ENCODE measurements at regions not wholly inside any gene's neighbourhood (a gene's known extent, or its start where the extent isn't known, plus 50 kb on each side); places are given as distances from the start of the nearest gene placed in this dataset.

- Histone ChIP-seq H3K27ac (ENCODE audit: low read depth, low read length, poor library complexity, severe bottlenecking) (no peak overlapping the region), H3K4me1 (ENCODE audit: insufficient read depth, low read length, poor library complexity, severe bottlenecking) (no peaks in the 10 kb centered on the region), H3K4me3 (ENCODE audit: low read depth, low read length, poor library complexity, severe bottlenecking) (no peak overlapping the region), H3K27me3 (replicated peaks; ENCODE audit: insufficient read depth, low read depth, low read length, poor library complexity) (peaks cover 5% of the 10 kb centered on the region), H3K9me3 (ENCODE audit: low read depth, low read length, poor library complexity, severe bottlenecking) (no peaks in the 10 kb centered on the region), H3K36me3 (ENCODE audit: insufficient read depth, low read length, poor library complexity, severe bottlenecking) (no peaks in the 10 kb centered on the region)
- no peak for DNase-seq (ENCODE audit: low spot score)
- ChIA-PET CTCF (no interaction called here), POLR2A (ENCODE audit: low non-redundant PET) (no interaction called here)
- TF ChIP-seq CTCF (conservative IDR thresholded peaks at IDR 0.05; ENCODE audit: low read depth, low read length), result no peak
- TF ChIP-seq EZH2 (IDR thresholded peaks at IDR 0.05; ENCODE audit: borderline replicate concordance, low read depth, low read length, poor library complexity, severe bottlenecking), result no peak
- intact Hi-C loops (cut with micrococcal nuclease; ENCODE audit: unreplicated experiment), result no loop called here
- no TSS peak for BruUV-seq (replicated peaks)
Observed at GRCh38 chr16:76835779-76836300, 355.1 kb upstream of the MON1B start.

DNA sequence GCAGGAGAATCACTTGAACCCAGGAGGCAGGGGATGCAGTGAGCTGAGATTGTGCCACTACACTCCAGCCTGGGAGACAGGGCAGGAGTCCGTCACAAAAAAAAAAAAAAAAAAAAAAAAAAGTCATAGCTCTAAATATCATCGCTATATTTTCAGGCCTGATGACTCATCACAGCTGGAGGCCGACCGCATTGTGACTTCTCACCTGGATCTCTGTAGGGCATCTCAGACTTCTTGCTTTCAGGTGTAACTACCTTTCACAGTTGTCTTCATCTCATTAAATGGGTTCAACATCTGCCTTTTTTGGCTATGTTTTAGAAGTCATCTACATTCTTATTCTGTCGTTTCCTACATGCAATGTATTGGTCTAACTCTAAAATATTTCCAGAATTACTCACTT, 353.1 kb upstream of the MON1B start:
- ChIA-PET POLR2A (ENCODE audit: low non-redundant PET) (no interaction called here), CTCF (no interaction called here)
- BruUV-seq (replicated peaks), result no TSS peak
- Histone ChIP-seq H3K27ac (ENCODE audit: low read depth, low read length, poor library complexity, severe bottlenecking) (no peak overlapping the region), H3K9me3 (ENCODE audit: low read depth, low read length, poor library complexity, severe bottlenecking) (no peaks in the 10 kb centered on the region), H3K4me1 (ENCODE audit: insufficient read depth, low read length, poor library complexity, severe bottlenecking) (no peaks in the 10 kb centered on the region), H3K27me3 (replicated peaks; ENCODE audit: insufficient read depth, low read depth, low read length, poor library complexity) (peaks cover 5% of the 10 kb centered on the region), H3K36me3 (ENCODE audit: insufficient read depth, low read length, poor library complexity, severe bottlenecking) (no peaks in the 10 kb centered on the region), H3K4me3 (ENCODE audit: low read depth, low read length, poor library complexity, severe bottlenecking) (no peak overlapping the region)
- TF ChIP-seq EZH2 (IDR thresholded peaks at IDR 0.05; ENCODE audit: borderline replicate concordance, low read depth, low read length, poor library complexity, severe bottlenecking) (no peak), CTCF (conservative IDR thresholded peaks at IDR 0.05; ENCODE audit: low read depth, low read length) (no peak)
- DNase-seq (ENCODE audit: low spot score), result no peak
- intact Hi-C loops (cut with micrococcal nuclease; ENCODE audit: unreplicated experiment), result no loop called here

DNA sequence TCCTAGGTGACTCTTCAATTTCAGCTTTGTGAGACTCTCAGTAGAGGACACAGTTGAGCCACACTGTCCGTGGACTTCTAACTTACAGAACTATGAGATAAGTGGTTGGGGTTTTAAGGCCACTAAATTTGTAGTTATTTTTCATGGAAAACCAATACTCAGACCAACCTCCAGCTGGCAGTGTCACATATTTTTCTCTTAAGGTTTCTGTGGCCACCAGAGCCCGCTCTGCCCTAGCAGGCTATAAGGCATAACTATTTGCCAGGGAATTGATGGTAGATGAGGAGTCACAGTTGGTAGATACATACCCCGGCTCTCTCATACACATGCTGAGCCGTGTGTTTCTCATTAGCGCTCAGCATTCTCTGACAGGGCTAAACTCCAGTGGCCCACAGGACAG, 336.8 kb upstream of the MON1B start:
- intact Hi-C loops (cut with micrococcal nuclease; ENCODE audit: unreplicated experiment), result no loop called here
- H3K36me3 ChIP-seq (ENCODE audit: insufficient read depth, low read length, poor library complexity, severe bottlenecking), result no peaks in the 10 kb centered on the region
- CTCF ChIA-PET, result no interaction called here

More for the DNA sequence above, 336.8 kb upstream of the MON1B start:
- no peaks in the 10 kb centered on the region for H3K27me3 ChIP-seq (replicated peaks; ENCODE audit: insufficient read depth, low read depth, low read length, poor library complexity)
- no peak overlapping the region for H3K27ac ChIP-seq (ENCODE audit: low read depth, low read length, poor library complexity, severe bottlenecking)
- no peak overlapping the region for H3K4me3 ChIP-seq (ENCODE audit: low read depth, low read length, poor library complexity, severe bottlenecking)
- TF ChIP-seq CTCF (conservative IDR thresholded peaks at IDR 0.05; ENCODE audit: low read depth, low read length), result no peak
- no peak for TF ChIP-seq EZH2 (IDR thresholded peaks at IDR 0.05; ENCODE audit: borderline replicate concordance, low read depth, low read length, poor library complexity, severe bottlenecking)
- peak; percentile 4 for DNase-seq (ENCODE audit: low spot score)
- POLR2A ChIA-PET (ENCODE audit: low non-redundant PET), result no interaction called here
- H3K4me1 ChIP-seq (ENCODE audit: insufficient read depth, low read length, poor library complexity, severe bottlenecking), result no peaks in the 10 kb centered on the region
- BruUV-seq (replicated peaks), result no TSS peak
- H3K9me3 ChIP-seq (ENCODE audit: low read depth, low read length, poor library complexity, severe bottlenecking), result no peaks in the 10 kb centered on the region
